ENCODE measurements at regions not wholly inside any gene's neighbourhood (a gene's known extent, or its start where the extent isn't known, plus 50 kb on each side); places are given as distances from the start of the nearest gene placed in this dataset.

DNA sequence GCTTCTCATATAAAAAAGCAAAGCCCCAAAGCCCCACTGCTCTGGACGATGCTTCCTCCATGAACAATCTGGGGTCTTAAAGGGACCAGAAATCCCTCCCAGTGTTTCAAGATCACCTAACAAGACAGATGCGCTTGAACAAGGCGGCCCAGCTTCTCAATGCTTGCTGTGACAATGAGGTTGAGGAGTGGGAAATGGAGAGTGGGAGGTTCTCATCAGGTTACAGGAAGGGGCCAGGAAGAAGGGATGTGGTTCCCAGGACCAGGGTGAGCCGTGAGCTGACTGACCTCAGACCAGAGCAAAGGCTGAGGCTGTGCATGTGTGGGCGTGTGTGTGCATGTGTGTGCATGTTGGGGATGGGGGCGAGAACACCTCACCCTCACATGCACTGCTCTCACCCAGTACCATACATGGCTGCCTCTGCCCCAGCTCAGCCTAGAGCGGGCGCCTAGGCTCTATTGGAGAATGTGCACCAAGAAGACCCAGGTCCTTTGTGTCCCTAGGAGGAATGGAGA lies 220.8 kb upstream of the GPR26 start:
- H3K36me3 ChIP-seq (ENCODE audit: insufficient read depth, low read length): no peaks in the 10 kb centered on the region
- H3K4me2 ChIP-seq (ENCODE audit: low read length): no peak overlapping the region
- no peaks in the 10 kb centered on the region for H3K4me1 ChIP-seq (ENCODE audit: control insufficient read depth, insufficient read depth, low read length)
- peaks cover 7% of the 10 kb centered on the region for H3K9me3 ChIP-seq (replicated peaks; ENCODE audit: low read length)
- H3K4me3 ChIP-seq (ENCODE audit: low read length): no peak overlapping the region
- H3K27me3 ChIP-seq (ENCODE audit: control insufficient read depth, insufficient read depth, low read length): no peaks in the 10 kb centered on the region
- H3K9ac ChIP-seq (ENCODE audit: low read depth, low read length): no peak overlapping the region

DNA sequence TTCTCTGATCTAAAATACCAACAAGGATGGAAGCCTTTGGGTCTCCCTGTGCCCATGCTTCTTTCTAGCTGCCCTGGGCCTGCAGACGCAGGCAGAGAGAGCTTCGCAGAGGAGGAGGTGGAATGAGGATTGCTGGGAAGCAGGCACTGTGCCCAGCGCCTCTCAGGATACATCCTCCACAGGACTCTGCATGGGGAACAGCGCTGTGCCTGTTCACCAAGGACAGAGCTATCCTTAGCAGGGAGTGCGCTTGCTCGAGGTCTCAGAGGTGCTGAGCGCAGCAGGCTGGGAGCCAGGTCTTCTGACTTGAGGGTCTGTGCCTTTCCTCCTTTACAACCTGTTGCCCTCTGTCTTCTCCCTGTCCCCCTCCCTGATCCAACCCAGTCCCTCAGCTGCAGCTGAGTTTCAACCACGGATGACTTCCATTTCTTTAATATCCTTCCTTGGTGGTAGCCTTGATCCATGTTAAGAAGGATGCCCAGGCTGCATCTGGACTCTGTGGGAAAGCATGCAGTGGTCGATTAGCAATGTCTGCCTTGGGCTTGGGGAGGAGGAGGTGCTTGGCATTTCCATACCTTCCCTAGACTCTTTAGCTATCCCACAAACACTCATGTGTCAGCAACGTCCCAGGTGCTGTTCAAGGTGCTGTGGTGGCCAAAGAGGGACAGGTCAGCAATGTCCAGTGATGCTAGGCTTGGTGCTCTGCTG lies 219.6 kb upstream of the GPR26 start:
- Histone ChIP-seq H3K36me3 (ENCODE audit: insufficient read depth, low read length) (no peaks in the 10 kb centered on the region), H3K9me3 (replicated peaks; ENCODE audit: low read length) (peaks cover 9% of the 10 kb centered on the region), H3K4me3 (ENCODE audit: low read length) (no peak overlapping the region), H3K4me1 (ENCODE audit: control insufficient read depth, insufficient read depth, low read length) (no peaks in the 10 kb centered on the region), H3K9ac (ENCODE audit: low read depth, low read length) (no peak overlapping the region), H3K27me3 (ENCODE audit: control insufficient read depth, insufficient read depth, low read length) (no peaks in the 10 kb centered on the region), H3K4me2 (ENCODE audit: low read length) (no peak overlapping the region)

DNA sequence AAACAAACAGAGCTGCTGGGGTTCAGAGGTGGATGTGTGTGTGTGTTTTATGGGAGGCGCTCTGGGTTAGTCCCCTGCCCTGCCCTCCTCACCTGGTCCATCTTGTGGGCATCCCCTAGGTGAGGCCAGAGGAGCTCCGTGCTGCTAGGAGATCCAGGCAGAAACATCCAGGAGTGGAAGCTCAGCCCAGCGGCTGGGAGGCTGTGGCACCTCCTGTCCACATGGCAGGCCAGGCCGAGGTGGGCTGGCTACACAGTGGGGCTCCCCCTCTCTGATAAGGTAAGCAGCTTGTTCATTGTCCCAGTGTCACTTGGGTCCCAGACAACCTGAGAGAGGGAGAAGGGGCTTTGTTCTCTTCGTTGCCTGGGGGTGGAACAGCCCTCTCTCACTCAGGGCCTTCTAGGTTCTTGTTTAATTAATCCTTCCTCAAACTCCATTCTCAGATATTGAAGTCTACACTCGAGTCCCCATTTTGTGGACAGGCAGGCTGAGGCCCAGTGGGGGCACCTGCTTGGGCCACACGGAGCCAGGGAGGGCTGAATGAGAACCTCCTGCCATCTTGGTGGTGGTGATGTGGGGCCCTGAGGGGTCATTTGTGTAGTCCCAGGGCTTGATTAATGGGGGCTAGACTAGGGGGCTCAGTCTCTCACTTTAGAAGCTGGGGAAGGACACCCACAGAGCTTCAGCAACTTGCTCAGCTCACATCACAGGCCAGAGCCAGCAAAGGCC lies 216.8 kb upstream of the GPR26 start:
- Histone ChIP-seq H3K4me2 (ENCODE audit: low read length) (no peak overlapping the region), H3K9me3 (replicated peaks; ENCODE audit: low read length) (peaks cover 9% of the 10 kb centered on the region), H3K9ac (ENCODE audit: low read depth, low read length) (no peak overlapping the region), H3K36me3 (ENCODE audit: insufficient read depth, low read length) (no peaks in the 10 kb centered on the region), H3K27me3 (ENCODE audit: control insufficient read depth, insufficient read depth, low read length) (no peaks in the 10 kb centered on the region), H3K4me3 (ENCODE audit: low read length) (no peak overlapping the region), H3K4me1 (ENCODE audit: control insufficient read depth, insufficient read depth, low read length) (no peaks in the 10 kb centered on the region)

DNA sequence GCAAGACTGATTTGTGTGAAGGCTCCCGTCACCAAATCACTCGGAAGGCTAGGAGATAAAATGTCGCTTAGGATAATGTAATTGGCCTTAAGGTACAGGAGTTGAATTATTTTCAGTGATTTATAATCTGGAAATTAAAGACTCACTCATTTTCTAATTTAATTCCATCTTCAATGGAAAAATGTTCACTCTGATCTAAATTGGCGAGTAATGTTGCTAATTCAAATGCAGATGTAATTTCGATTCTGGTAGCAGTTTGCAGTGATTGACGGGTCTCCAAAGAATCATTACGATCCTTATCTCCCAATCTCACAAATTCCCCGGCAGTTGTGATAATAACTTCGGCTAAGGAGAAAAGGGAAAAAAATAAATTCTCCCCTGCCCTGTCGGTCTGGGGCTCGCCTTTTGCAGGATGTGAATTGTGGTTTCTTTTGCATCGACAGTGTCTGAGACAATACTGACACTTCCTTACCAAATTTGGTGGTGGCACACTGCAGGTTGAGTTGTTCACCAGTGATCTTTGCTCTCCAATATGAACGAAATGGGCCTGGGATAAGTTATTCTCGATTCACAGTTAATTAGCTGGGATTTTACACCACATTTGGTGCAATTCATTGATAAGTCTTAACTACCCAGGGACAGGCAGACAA lies 215.1 kb upstream of the GPR26 start:
- Histone ChIP-seq H3K4me2 (ENCODE audit: low read length) (no peak overlapping the region), H3K27me3 (ENCODE audit: control insufficient read depth, insufficient read depth, low read length) (no peaks in the 10 kb centered on the region), H3K9ac (ENCODE audit: low read depth, low read length) (no peak overlapping the region), H3K4me1 (ENCODE audit: control insufficient read depth, insufficient read depth, low read length) (no peaks in the 10 kb centered on the region), H3K9me3 (replicated peaks; ENCODE audit: low read length) (peaks cover 2% of the 10 kb centered on the region), H3K36me3 (ENCODE audit: insufficient read depth, low read length) (no peaks in the 10 kb centered on the region), H3K4me3 (ENCODE audit: low read length) (no peak overlapping the region)

DNA sequence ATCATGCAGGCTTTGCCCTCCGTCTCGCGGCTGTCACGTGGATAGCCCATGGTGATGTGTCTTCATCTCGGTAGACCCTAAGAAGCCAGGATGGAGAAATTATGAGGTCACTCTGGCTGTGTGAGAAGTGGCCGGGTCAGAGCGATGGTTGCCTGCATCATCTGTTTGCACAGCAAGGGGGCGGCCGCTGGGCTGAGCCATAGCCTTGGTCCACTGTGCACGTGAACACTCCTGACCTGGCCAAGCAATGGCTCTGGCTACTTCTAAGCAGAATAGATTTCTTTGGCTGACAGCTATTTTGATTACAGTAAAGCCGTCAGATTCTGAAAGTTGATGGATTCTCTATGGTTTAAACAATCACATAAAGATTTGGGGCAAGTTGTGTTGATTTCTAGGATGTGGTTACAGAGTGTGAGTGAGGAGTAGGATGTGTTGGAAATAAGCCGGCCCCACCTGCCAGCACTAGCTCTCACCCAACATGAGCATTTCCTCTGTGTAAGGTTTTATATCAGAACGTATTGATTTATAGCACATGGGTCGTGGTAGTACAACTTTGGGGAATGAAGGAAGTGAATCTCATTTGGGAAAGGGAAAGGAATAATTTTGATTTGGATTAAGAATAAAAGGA lies 214.4 kb upstream of the GPR26 start:
- no peaks in the 10 kb centered on the region for H3K4me1 ChIP-seq (ENCODE audit: control insufficient read depth, insufficient read depth, low read length)
- no peaks in the 10 kb centered on the region for H3K36me3 ChIP-seq (ENCODE audit: insufficient read depth, low read length)
- no peak overlapping the region for H3K9ac ChIP-seq (ENCODE audit: low read depth, low read length)
- no peak overlapping the region for H3K4me2 ChIP-seq (ENCODE audit: low read length)
- no peaks in the 10 kb centered on the region for H3K27me3 ChIP-seq (ENCODE audit: control insufficient read depth, insufficient read depth, low read length)
- peaks cover 2% of the 10 kb centered on the region for H3K9me3 ChIP-seq (replicated peaks; ENCODE audit: low read length)
- H3K4me3 ChIP-seq (ENCODE audit: low read length): no peak overlapping the region

DNA sequence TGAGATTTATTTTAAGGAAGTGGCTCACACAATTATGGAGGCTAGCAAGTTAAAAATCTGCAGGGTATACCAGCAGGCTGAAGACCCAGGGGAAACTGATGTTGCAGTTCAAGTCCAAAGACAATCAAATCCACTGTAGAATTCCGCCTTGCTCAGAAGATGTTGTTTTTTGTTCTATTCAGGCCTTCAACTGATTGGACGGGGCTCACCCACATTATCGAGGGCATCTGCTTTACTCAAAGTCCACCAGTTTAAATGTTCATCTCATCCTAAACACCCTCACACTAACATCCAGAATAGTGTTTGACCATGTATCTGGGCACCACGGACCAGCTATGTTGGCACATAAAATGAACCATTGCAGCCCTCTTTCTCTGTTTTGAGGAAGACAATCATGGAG lies 211.2 kb upstream of the GPR26 start:
- no peak overlapping the region for H3K9ac ChIP-seq (ENCODE audit: low read depth, low read length)
- H3K4me1 ChIP-seq (ENCODE audit: control insufficient read depth, insufficient read depth, low read length): no peaks in the 10 kb centered on the region
- H3K36me3 ChIP-seq (ENCODE audit: insufficient read depth, low read length): no peaks in the 10 kb centered on the region
- peaks cover 2% of the 10 kb centered on the region for H3K9me3 ChIP-seq (replicated peaks; ENCODE audit: low read length)
- no peak overlapping the region for H3K4me2 ChIP-seq (ENCODE audit: low read length)
- no peak overlapping the region for H3K4me3 ChIP-seq (ENCODE audit: low read length)
- no peaks in the 10 kb centered on the region for H3K27me3 ChIP-seq (ENCODE audit: control insufficient read depth, insufficient read depth, low read length)

DNA sequence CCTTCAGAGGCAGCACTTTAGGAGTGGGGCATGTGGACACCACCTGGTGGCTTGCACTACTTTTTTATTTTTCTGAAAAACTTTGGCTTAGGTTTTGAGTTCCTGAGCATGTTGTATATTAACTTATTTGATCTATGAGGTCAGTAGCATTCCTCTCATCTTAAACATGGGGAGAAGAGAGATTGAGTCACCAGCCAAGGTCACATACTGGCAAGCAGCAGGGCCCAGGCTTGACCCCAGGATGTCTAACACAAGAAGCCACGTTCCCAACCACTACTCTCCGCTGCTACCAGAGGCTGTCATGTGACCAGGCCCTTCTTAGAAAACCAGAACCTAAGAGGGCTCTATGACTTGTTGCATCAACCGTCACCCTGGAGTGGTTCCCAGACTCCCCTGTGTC lies 210.3 kb upstream of the GPR26 start:
- Histone ChIP-seq H3K4me3 (ENCODE audit: low read length) (no peak overlapping the region), H3K4me2 (ENCODE audit: low read length) (no peak overlapping the region), H3K36me3 (ENCODE audit: insufficient read depth, low read length) (no peaks in the 10 kb centered on the region), H3K27me3 (ENCODE audit: control insufficient read depth, insufficient read depth, low read length) (no peaks in the 10 kb centered on the region), H3K9ac (ENCODE audit: low read depth, low read length) (no peak overlapping the region), H3K4me1 (ENCODE audit: control insufficient read depth, insufficient read depth, low read length) (no peaks in the 10 kb centered on the region), H3K9me3 (replicated peaks; ENCODE audit: low read length) (no peaks in the 10 kb centered on the region)

DNA sequence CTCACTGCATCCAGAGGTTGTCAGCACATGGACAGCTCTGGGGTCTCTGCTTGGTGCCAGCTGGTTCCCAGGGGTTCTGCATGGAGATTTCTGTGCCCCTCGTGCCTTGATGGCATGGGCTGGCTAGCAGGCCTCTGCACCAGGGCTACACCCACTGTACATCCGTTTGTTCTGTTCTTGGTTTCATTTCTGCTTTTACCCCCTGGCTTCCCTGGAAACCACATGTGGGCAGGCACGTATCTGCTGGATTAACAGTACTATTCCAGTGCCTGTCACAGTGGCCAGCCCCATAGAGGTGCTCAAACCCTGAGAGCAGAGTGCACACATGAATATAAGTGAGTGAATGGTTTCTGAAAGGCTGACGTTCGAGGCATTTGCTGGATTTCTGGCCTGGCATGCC lies 207.2 kb upstream of the GPR26 start:
- no peaks in the 10 kb centered on the region for H3K27me3 ChIP-seq (ENCODE audit: control insufficient read depth, insufficient read depth, low read length)
- H3K9me3 ChIP-seq (replicated peaks; ENCODE audit: low read length): no peaks in the 10 kb centered on the region
- no peak overlapping the region for H3K9ac ChIP-seq (ENCODE audit: low read depth, low read length)
- H3K4me1 ChIP-seq (ENCODE audit: control insufficient read depth, insufficient read depth, low read length): no peaks in the 10 kb centered on the region
- no peak overlapping the region for H3K4me2 ChIP-seq (ENCODE audit: low read length)
- no peak overlapping the region for H3K4me3 ChIP-seq (ENCODE audit: low read length)
- no peaks in the 10 kb centered on the region for H3K36me3 ChIP-seq (ENCODE audit: insufficient read depth, low read length)

DNA sequence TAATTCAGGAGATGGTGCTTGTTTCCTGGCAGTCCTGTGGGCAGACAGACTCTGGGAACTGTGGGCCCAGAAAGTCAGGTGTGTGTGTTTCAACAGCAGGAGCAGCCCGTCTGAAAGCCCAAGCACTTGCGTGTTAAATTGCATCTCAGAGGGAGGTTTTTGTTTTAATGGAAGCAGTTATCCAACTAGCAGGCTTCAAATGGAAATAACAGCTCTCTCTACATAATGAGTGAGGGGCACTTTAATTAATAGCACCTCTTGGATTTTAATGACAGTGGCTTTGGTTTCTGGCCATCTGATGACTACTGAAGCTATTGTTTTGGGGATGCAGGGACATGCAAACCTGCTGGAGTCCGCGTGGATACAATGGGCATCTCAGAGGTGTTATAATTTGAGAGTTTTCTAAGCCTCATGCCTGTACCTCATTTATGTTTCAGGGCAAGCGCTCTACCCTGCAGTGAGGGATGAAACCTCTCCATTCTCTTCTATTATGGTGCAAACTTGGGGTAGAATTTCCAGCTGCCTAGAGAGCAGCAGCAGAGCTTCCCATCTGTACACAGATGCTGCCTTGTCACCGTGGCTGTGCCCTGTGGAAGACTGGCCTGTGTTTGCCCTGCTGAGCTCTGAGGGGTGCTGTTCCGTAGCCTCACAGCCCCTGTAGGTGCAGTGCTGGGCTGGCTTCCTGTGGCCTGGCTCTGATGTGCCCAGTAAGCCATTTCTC lies 206.6 kb upstream of the GPR26 start:
- Histone ChIP-seq H3K36me3 (ENCODE audit: insufficient read depth, low read length) (no peaks in the 10 kb centered on the region), H3K27me3 (ENCODE audit: control insufficient read depth, insufficient read depth, low read length) (no peaks in the 10 kb centered on the region), H3K9me3 (replicated peaks; ENCODE audit: low read length) (no peaks in the 10 kb centered on the region), H3K4me1 (ENCODE audit: control insufficient read depth, insufficient read depth, low read length) (no peaks in the 10 kb centered on the region), H3K4me2 (ENCODE audit: low read length) (no peak overlapping the region), H3K9ac (ENCODE audit: low read depth, low read length) (no peak overlapping the region), H3K4me3 (ENCODE audit: low read length) (no peak overlapping the region)

DNA sequence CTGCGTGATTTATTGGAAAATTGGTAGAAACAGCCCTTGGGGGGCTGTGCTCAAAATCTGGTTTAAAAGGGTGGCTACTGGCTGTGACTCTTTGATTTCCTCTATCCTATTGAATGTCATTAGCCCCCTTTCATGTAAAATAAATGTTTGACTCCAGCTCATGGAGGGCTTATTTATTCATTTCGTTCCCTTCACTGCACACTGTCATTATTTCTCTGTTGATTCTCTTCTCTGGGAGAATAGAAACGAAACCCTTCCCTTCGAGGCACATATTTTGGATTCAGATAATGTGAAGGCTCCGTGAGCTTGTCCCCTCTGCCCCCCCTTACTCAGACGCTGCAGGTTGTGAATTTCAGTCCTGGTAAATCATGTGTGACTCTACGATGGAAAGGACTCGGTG lies 203.9 kb upstream of the GPR26 start:
- H3K9ac ChIP-seq (ENCODE audit: low read depth, low read length): no peak overlapping the region
- H3K27me3 ChIP-seq (ENCODE audit: control insufficient read depth, insufficient read depth, low read length): no peaks in the 10 kb centered on the region
- H3K9me3 ChIP-seq (replicated peaks; ENCODE audit: low read length): no peaks in the 10 kb centered on the region
- H3K36me3 ChIP-seq (ENCODE audit: insufficient read depth, low read length): no peaks in the 10 kb centered on the region
- no peak overlapping the region for H3K4me3 ChIP-seq (ENCODE audit: low read length)
- H3K4me1 ChIP-seq (ENCODE audit: control insufficient read depth, insufficient read depth, low read length): no peaks in the 10 kb centered on the region
- no peak overlapping the region for H3K4me2 ChIP-seq (ENCODE audit: low read length)

DNA sequence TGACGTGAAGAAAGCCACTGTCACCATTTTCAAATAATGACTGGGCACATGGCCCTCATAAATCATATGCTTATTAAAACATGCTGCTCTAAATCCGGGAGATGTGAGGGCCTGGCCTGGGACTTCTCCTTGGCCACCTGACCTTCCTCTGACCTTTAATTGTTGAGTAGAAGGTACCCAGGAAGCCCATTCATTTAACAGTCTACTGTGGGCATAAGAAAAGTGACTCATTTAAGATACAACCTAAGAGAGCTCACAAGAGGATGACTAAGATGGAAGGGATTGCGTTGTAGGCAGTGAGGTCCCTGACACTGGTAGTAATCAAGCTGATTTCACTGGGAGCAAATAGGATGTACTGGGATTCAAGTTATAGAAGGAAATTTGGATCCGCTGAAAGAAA lies 203.4 kb upstream of the GPR26 start:
- Histone ChIP-seq H3K27me3 (ENCODE audit: control insufficient read depth, insufficient read depth, low read length) (no peaks in the 10 kb centered on the region), H3K4me1 (ENCODE audit: control insufficient read depth, insufficient read depth, low read length) (no peaks in the 10 kb centered on the region), H3K4me3 (ENCODE audit: low read length) (no peak overlapping the region), H3K4me2 (ENCODE audit: low read length) (no peak overlapping the region), H3K9me3 (replicated peaks; ENCODE audit: low read length) (no peaks in the 10 kb centered on the region), H3K36me3 (ENCODE audit: insufficient read depth, low read length) (no peaks in the 10 kb centered on the region), H3K9ac (ENCODE audit: low read depth, low read length) (no peak overlapping the region)
